Globus pallidus (tissue), 1 donor: ENCODE measurements at regions not wholly inside any gene's neighbourhood (a gene's known extent, or its start where the extent isn't known, plus 50 kb on each side); places are given as distances from the start of the nearest gene placed in this dataset.

ENCODE experiments used
- DNase-seq: peaks from one replicate; pipeline ENCODE4 v3.0.0-alpha.2; 2015; ENCODE audit warnings: low spot score

DNA sequence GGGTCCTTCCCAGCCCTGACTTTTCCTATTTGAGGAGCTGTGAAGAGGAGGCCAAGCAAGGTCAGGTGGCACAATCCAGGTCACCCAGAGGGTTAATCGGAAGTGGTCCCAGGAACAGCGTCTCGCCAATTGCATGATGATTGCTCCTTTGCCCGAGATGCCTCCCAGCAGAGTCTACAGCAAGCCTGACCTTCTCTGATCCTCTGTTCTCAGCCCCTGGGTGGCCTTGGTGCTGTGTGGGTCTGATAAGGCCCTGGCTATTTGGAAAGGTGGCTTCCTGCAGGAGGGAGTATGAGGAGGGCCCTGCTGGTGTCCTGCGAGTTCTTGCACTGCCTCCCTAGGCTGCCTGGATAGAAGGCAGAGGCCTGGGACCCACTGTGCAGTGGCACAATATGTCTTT lies 116.2 kb downstream of the FOXD2 start:
- DNase-seq = no peak

DNA sequence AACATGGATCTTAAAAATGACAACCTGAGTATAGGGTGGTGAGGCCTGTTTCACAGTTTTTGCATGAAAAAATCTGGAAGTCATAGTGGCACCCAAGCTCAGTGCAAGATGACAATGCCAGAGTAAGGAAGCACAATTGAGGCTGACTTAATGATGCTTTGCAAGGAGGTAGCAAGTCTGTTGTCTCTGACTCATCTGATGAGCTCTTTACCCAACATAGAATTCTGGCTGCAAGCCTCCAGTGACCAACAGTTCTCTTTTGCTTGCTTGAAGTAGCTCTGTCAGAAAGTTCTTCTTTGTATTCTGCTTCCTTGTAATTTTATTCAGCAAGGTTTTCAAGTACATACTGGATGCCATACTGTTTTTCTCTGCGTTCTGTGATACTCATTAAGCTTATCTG lies 117.1 kb downstream of the FOXD2 start:
- no peak for DNase-seq

DNA sequence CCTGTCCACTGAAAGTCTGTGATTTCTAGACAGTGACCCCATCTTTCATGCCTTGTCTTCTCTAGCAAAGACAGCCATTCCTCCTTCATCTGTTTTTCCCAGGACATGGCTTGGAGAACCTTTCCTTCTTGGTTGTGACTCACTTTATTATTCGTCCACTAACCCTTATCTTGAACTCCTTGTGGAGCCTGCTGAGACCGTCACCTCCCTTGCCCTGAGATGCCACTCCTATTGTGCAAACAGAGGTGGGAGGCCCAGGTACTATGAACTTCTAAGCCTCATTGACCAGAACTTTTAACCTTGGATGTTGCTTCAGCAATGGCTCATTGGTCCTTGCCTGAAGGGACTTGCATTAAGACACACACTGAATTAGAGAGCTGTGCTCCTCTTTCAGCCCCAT lies 117.5 kb downstream of the FOXD2 start:
- no peak for DNase-seq

DNA sequence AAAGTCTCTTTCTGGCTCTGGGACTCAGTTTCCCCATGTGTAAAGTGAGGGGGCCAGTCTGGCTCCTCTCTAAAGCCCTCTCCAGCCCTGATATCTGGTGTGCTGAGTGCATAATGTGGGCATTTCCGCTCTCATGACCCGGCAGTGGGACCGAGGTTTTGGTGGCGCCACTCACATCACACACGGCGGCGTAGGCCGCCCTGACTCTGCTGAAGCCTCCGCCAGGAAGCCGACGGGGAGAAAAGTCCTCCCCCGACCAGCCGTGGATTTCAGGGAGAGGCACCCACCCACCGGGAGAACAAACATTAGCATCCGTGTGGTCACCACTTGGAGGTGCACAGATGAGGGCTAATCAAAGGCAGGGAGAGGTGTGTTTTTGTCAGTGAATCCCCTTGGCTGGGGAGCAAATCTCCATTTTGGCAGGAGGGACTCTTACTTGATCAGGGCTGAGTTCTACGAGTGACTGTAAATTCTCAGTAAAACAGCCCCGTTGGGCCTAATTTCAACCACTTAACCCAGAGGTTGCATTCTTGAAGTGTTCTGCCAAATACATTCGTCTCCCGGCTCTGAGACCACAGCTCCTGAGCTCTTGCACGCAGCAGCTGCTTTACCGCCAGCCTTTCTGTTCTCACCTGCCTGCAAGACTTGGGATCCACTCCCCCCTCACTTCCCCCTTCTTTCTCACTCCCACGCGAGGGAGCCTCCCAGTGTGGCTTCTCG lies 118.2 kb downstream of the FOXD2 start:
- DNase-seq = no peak

DNA sequence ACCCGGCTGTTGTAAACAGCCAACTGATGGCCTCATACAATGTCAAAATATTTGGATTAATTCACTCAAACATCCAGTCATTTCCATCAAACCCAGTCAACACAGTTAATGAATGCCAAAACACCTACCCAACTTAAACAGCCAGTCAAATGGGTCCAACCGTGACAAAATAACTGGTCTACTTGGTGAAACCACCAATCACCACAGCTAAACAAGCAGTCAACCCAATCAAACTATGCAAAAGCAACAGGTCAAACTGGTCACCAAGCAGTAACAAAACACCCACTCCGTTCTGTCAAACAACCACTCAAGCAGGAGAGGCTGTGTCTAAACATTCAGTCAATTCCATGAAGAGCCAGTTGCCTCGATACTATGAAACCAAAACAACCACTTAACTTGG lies 119.2 kb downstream of the FOXD2 start:
- DNase-seq = no peak

DNA sequence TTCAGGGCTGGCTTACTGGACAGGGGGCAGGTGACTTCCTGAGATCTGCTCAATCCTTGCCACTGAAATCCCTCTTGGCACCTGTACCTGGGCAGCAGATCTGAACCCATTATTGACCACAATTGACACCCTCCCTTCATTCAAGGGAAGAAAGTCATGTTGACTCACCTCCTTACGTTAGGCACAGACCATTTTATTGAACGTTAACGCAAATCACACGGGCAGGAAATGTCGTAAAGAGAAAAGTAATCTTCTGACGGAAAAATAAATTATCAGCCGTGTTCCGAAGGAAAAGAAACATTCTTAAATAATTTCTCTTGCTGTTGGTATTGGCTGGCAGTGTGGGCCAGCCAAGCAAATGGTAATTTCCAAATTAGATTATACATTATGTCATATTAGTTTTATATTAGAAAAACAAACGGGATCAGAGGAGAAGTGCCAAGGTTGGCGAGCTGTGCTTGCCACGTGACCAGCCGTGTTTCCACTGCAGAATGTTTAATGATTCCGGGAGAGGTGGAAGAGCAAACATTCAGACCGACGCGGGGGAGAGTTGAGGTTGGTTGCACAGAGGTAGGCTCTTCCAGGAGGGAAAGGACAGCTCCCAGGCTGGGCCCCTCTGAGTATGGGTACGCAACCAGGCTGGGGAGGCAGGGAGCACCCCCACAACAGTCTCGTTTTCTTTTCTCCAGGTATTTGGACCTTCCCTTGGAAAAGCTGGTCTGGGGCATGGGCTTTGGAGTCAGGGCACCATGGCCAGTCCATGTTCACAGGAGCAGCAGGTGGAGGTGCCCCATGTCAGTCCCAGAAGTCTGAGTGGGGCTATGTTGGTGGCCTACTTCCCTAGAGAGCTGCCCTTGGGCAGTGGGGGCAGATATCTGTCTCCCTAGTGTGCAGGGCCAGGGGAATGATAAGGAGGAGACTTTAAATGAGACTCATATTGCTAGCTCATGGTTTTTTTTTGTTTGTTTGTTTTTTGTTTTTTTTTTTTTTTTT lies 121.1 kb downstream of the FOXD2 start:
- no peak for DNase-seq

DNA sequence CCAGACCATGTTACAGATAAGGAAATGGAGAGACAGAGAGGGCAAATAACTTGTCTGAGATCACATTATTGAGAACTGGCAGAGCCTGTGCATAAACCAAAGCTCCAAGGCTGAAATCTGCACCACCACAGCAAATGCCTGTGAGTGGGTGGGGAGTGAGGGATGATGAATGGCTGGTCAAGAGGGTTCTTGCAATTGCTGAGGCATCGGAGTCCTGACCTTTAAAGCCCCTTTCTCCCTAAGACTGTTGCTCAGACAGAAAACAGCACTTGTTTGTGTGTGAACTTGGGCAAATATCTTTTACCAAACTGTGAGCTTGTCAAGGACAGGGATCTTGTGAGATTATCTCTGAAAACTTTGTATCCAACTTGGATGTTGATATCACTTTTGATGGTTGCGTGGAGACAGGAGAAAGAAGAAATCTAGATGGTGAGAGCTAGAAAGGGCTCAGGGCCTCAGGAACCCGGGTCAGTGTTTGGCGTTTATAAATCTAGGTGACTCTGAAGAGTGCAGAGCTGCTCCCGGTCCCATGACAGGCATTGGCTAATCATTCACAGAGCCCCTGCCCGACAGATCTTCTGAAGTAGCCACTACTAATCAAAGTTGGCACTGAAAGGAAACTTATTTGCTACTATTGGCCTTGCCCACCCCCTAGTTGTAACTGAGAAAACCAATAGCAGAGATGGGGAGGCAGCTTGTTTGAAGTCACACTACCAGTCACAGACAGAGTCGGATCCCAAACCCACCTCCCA lies 122.3 kb downstream of the FOXD2 start:
- DNase-seq = no peak

DNA sequence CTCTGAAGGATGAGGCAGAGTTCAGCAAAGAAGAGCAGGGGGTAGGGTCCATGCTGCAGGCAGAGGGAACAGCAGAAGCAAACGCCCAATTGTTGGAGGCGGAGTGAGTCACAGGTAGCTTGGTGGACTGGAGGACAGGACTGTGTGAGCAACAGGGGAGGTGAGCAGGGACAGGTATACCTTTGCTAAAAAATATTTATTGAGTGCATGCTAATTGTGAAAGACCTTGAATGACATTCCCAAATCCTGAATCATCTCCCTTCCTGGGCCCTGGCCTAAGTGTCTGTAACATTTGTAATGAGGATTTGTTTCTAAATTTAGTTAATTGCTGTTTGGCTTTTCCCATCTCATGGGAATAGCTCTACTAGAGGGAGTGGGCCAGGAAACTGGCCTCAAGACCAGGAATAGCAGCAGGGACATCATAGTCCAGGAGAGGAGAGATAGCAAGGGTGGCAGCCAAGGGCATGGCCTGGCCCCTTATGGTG lies 123.7 kb downstream of the FOXD2 start:
- DNase-seq = no peak

DNA sequence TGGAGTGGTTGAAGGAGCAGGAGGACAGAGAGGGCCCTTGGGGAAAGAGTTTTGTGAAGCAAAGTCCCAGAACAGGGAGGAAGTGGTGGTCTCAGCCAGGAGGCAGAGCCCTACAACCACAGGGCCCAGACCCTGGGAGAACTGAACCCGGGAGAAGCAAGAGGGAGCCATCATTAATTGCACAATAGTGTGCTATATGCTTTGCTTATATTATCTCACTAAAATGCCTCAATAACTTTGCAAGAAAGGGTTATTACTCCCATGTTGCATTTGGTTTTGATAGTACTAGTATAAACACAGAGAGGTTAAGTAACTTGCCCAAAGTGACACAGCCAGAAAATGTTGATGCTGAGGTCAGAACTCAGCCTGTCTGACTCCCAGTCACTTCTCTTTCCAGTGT lies 124.3 kb downstream of the FOXD2 start:
- no peak for DNase-seq

DNA sequence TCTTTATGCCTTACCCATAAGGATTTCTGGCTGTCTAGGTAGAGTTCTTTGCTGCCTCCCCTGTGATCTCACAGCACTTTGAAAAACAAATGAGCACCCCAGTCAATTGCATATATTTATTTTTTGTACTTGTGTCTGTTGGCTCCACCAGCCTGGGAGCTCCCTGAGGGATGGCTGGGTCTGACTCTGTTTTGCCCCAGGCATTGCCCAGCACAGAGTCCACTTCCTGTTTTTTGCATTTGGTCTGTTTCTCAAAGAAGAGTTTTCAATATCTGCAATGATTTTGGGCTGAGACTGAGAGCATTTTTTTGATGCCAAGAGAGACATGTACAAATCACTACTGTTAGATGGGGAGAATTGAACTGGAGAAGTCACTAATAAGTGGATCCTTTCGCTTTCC lies 125.0 kb downstream of the FOXD2 start:
- no peak for DNase-seq

DNA sequence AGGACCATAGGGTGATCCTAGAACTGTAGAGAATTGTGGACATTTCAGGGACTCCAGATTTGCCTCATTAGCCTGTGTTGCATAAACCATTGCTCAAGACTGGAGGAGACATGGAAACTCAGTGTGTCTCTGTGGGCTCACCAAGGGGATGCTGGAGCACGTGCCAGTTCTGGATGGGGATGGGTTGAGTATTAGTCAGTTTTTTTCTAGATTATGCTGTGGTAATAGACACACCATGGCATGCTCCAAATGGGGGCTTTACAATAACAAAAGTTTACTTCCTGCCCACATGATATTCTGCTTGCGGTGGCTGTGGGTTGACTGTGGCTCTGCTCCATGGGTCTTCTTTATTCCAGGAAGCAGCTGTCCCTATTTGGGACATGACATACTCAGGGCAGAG lies 125.4 kb downstream of the FOXD2 start:
- DNase-seq = no peak

DNA sequence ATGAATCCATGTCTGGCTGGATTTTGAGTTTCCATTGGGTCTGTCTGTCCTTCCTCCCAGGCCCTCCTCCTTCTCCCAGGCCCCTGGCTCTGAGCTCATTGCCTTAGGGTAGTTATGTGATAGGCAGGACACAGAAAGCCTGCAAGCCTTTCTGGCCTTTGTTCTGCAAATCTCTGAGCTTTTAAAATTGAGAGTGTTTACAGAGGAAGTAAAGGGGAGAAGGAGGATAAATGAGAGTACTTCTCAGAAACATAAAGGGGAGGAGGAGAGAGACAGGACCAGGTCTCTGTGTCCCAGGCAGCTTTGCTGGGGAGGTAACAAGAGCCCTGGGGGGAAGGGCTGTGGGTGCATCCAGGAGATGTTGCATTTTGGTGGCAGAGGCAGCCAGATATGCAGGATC lies 126.7 kb downstream of the FOXD2 start:
- no peak for DNase-seq

DNA sequence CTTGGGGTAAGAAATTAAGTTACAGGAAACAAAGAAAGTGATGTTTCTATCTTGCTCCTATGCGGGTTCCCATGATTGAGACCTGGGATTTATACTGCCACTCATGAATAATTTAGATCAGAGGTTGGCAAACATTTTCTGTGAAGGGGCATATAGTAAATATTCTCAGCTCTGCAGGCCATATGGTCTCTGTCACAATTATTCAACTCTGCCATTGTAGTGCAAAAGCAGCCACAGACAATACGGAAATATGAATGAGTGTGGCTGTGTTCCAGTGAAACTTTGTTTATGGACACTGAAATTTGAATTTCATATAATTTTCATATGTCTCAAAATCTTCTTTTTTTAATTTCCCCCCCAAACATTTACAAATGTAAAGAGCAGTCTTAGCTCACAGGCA lies 127.2 kb downstream of the FOXD2 start:
- DNase-seq = no peak

DNA sequence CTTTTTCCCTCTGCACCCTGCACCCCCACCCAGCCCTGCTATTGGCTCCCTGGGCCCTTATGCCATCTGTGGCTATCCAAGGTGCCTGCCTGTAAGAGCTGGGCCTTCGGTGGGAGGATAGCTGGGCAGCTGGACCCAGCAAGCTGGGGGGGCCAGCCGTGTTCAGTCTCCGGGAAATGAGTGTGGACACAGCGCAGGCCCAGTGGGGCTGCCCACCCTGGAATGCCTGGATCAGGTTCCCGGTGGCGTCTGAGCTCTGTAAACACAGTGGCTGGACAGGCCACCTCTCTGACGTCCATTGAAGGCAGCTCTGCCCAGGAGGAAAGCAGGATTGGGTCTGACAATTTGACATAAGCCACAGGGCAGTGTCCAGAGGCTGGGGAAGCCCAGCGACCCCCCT lies 127.8 kb downstream of the FOXD2 start:
- no peak for DNase-seq

DNA sequence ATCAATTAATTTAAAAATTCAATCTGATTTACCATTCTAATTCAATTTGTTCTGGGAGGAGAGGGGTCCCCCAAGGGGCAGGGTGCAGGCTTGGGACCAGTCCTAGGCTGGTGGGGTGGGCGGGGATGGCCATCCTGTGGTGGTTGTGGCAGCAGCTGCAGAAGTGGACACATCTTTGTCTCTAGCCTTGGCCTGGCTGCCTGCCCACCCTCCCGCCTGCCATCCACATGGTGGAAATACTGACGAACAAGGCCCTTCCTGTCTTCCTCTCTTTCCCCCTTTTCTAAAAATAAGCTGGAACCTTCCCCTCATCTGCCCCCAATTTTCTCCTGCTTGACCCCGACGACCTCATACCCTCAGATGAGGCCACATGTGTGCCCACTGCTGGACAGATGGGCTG lies 130.9 kb downstream of the FOXD2 start:
- peak; percentile 66 for DNase-seq

DNA sequence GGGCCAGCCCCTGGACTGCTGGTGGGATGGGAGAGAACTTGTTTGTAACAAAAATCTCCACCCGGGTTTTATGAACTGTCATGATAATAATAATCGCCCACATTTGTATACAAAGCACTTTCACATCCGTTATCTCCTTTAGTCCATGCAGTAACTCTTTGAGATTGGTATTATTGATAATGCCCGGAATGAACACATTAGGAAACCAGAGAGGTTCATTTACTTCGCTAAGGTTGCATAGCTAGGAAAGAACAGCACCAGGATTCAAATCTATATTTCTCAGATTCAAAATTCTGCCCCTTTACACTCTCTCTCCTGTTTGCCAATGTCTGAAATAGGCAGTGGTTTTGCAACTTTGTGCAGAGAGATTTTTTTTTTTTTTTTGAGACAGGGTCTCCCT lies 131.4 kb downstream of the FOXD2 start:
- no peak for DNase-seq

DNA sequence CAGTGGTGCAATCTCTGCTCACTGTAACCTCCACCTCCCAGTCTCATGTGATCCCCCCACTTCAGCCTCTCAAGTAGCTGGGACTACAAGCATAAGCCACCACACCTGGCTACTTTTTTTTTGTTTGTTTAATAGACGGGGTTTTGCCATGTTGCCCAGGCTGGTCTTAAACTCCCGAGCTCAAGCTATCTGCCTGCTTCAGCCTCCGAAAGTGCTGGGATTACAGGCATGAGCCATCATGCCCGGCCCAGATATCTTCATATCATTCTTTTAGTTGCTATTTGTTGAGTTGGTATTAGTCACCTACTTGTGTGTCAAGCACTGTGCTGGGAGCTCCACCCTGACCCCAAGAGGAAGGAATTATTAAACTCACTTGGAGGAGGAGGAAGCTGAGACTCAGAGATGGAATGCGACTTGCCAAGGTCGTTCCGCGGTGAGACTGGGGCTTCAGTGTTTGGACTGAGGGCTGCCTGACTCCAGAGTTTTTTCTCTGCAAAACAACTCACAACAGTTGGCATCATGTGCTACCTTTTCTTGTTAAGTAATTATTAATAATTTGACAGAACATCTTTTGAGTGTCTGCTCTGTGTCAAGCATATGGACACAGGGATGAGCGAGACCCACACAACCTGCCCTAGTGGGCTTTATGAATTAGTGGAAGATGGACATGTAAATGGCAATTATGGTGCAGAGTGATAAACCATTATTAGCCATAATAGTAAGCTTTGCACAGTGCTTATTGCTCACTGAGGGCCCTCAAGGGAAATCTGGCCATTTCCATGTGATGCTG lies 132.0 kb downstream of the FOXD2 start:
- no peak for DNase-seq

DNA sequence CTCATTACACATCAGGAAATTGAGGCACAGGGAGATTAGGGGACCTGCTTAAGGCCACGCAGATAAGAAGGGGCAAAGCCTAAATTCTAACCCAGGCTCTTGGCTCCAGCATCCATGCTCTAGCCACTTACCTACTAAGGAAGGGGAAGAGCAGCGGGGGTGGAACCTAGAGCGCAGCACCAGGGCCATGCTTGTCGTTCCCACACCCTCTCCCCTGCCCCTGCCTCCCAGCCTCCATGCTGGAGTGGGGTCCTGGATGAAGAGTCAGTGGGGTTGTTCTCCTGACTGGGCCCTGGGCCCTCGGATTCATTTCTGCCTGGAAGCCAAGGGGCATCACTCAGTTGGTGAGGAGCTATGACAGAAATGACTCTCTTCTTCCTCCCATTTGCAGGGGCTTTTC lies 133.3 kb downstream of the FOXD2 start:
- DNase-seq = no peak

DNA sequence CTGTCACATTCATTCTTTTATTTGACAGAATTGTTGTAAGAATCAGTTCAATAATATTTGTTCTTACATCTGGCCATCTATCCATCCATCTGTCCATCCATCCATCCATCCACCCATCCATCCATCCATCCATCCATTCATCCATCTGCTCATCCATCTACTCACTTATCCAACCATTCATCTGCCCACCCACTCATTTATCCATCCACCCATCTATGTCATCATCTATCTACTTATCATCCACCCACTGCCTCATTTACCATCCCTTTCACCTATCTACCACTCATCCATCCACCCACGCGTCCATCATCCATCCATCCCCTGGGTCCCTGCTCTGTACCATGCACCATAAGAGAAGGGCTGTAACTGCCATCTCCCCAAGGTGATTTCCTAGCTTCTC lies 134.1 kb downstream of the FOXD2 start:
- DNase-seq = no peak

DNA sequence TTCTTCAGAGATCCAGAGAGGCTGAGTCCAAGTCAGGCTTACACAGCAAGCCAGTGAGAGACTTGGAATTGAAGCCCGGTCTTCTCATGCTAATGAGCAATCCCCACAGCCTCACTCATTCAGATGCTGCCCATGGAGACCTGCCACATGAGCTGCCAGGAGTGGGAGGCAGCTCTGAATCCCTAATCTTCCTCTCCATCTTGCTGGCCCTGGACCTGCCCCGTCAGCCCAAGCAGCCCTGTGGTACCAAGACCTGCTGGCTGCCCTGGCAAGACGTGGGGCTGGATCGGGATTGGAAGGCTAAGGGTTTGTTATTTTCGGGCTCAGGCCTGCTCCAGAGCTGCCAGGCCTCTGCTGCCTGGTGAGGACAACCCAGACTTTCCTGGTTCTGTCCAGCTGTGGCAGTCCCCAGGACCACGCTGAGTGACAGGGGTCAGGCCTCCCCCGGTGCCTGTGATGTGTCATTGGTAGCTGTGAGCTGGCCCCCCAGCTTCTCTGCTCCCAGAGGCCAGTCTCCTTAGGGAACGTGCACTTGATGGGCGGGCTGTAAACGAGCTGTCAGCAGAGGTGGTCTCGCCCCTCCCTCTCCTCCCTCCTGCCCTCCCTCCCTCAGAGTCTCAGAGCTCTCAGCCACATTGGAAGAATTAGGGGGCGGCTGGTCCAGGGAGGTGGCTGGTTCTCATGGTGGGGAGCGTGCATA lies 135.0 kb downstream of the FOXD2 start:
- peak; percentile 73 for DNase-seq
